IMR-90 (cell line): ENCODE measurements at regions not wholly inside any gene's neighbourhood (a gene's known extent, or its start where the extent isn't known, plus 50 kb on each side); places are given as distances from the start of the nearest gene placed in this dataset.

Source experiments
- ATAC-seq: fragments of 200-7000 bp; cut with Tn5 transposase; 2 replicates; pipeline ENCODE4 v1.9.1; 2020; ENCODE audit warnings: low read depth, mild to moderate bottlenecking, moderate library complexity
- BruUV-seq: library from RNA; stranded (reverse); fragments of 400-500 nt; replicated peaks from 2 replicates; lab custom pipeline; 2021; lab: Mats Ljungman, UMichigan
- CTCF ChIA-PET: fragments of 300-600 bp; formaldehyde crosslinking; extraction: SDS; loops from one replicate; lab custom pipeline; 2021; ENCODE audit warnings: antibody characterized with exemption; lab: Yijun Ruan, JAX
- POLR2A ChIA-PET: fragments of 300-600 bp; sonication (Branson Sonifier 250); formaldehyde crosslinking; loops from one replicate; lab custom pipeline; 2022; ENCODE audit warnings: antibody characterized with exemption; ENCODE audit not compliant: unreplicated experiment; lab: Charles Lee
- DNase-seq: peaks from one replicate; pipeline ENCODE4 v3.0.0; 2013
- H2AFZ ChIP-seq: replicated peaks from 2 replicates; pipeline ENCODE3; 2013; ENCODE audit warnings: low read length, mild to moderate bottlenecking; ENCODE audit not compliant: poor library complexity
- H2AK5ac ChIP-seq: 2 replicates; pipeline ENCODE4 v1.6.1; 2013; ENCODE audit warnings: low read depth, low read length, inconsistent platforms
- H2AK9ac ChIP-seq: replicated peaks from 2 replicates; pipeline ENCODE3; 2013; ENCODE audit warnings: mild to moderate bottlenecking, low read depth, low read length, moderate library complexity; ENCODE audit not compliant: poor library complexity
- H2BK120ac ChIP-seq: 2 replicates; pipeline ENCODE4 v1.6.1; 2013; ENCODE audit warnings: low read depth, low read length, inconsistent platforms
- H2BK15ac ChIP-seq: 3 replicates; pipeline ENCODE4 v1.6.1; 2013; ENCODE audit warnings: low read depth, low read length, inconsistent platforms
- H2BK20ac ChIP-seq: 2 replicates; pipeline ENCODE4 v1.6.1; 2013; ENCODE audit warnings: low read depth, mild to moderate bottlenecking, inconsistent platforms, low read length, moderate library complexity
- H2BK5ac ChIP-seq: 2 replicates; pipeline ENCODE4 v1.6.1; 2013; ENCODE audit warnings: mild to moderate bottlenecking, low read depth, low read length, inconsistent platforms; ENCODE audit not compliant: poor library complexity, severe bottlenecking
- H3K14ac ChIP-seq: replicated peaks from 2 replicates; pipeline ENCODE4 v1.6.1; 2013; ENCODE audit warnings: low read depth, low read length, inconsistent platforms
- H3K18ac ChIP-seq: 2 replicates; pipeline ENCODE4 v1.6.1; 2013; ENCODE audit warnings: low read depth, low read length, control low read depth
- H3K23ac ChIP-seq: 2 replicates; pipeline ENCODE4 v1.6.1; 2013; ENCODE audit warnings: low read depth, low read length, inconsistent platforms
- H3K27ac ChIP-seq: 2 replicates; pipeline ENCODE4 v1.5.1; 2013; ENCODE audit warnings: mild to moderate bottlenecking, control low read depth, low read length; ENCODE audit not compliant: insufficient read depth
- H3K27me3 ChIP-seq: 2 replicates; pipeline ENCODE4 v1.6.1; 2013; ENCODE audit warnings: low read length; ENCODE audit not compliant: control insufficient read depth, insufficient read depth
- H3K36me3 ChIP-seq: 2 replicates; pipeline ENCODE4 v1.6.1; 2013; ENCODE audit warnings: low read length, mixed read lengths; ENCODE audit not compliant: control insufficient read depth, insufficient read depth
- H3K4ac ChIP-seq: 2 replicates; pipeline ENCODE4 v1.6.1; 2013; ENCODE audit warnings: low read depth, low read length, inconsistent platforms
- H3K4me1 ChIP-seq: 2 replicates; pipeline ENCODE4 v1.6.1; 2013; ENCODE audit warnings: low read length, mixed read lengths; ENCODE audit not compliant: control insufficient read depth, insufficient read depth
- H3K4me2 ChIP-seq: 2 replicates; pipeline ENCODE4 v1.6.1; 2013; ENCODE audit warnings: low read depth, mild to moderate bottlenecking, control low read depth, low read length, moderate library complexity
- H3K4me3 ChIP-seq: 2 replicates; pipeline ENCODE4 v1.5.1; 2013; ENCODE audit warnings: low read depth, mild to moderate bottlenecking, control low read depth, low read length, moderate library complexity; ENCODE audit not compliant: insufficient read depth
- H3K56ac ChIP-seq: 2 replicates; pipeline ENCODE4 v1.6.1; 2013; ENCODE audit warnings: low read length, inconsistent platforms; ENCODE audit not compliant: insufficient read depth; ENCODE audit errors: extremely low read depth
- H3K79me1 ChIP-seq, 2 experiments: 2 replicates each; pipeline ENCODE4 v1.6.1; 2013; ENCODE audit warnings: low read length in 2 of 2, inconsistent platforms in 1 of 2, low read depth in 1 of 2
- H3K9ac ChIP-seq: 2 replicates; pipeline ENCODE4 v1.6.1; 2013; ENCODE audit warnings: low read depth, low read length, control low read depth
- H3K9me1 ChIP-seq: 2 replicates; pipeline ENCODE4 v1.6.1; 2013; ENCODE audit warnings: low read length, inconsistent platforms; ENCODE audit not compliant: insufficient read depth
- H3K9me3 ChIP-seq: 2 replicates; pipeline ENCODE4 v1.6.1; 2013; ENCODE audit warnings: low read length; ENCODE audit not compliant: control insufficient read depth, insufficient read depth
- H4K20me1 ChIP-seq: 2 replicates; pipeline ENCODE4 v1.6.1; 2013; ENCODE audit warnings: low read length, inconsistent platforms; ENCODE audit not compliant: insufficient read depth
- H4K5ac ChIP-seq: 2 replicates; pipeline ENCODE4 v1.6.1; 2013; ENCODE audit warnings: mild to moderate bottlenecking, low read depth, low read length, control low read depth
- H4K8ac ChIP-seq, 2 experiments: 2 replicates each; pipeline ENCODE4 v1.6.1; 2013; ENCODE audit warnings: low read depth in 2 of 2, low read length in 2 of 2, control low read depth in 1 of 2, inconsistent platforms in 1 of 2
- H4K91ac ChIP-seq: 2 replicates; pipeline ENCODE4 v1.6.1; 2013; ENCODE audit warnings: low read depth, low read length, inconsistent platforms; ENCODE audit not compliant: insufficient read depth
- FOS ChIP-seq: fragments of 150-350 bp; IDR thresholded peaks from 2 replicates; pipeline ENCODE4 v1.6.1; 2016; ENCODE audit warnings: low read depth, low read length
- WGBS, 2 experiments: methylation state at CpG; one replicate each; pipeline versions ENCODE4 v1.1.5 to v1.1.7; 2013; ENCODE audit warnings: missing lambda C conversion rate in 2 of 2; ENCODE audit not compliant: insufficient read length in 1 of 2; ENCODE audit errors: extremely low coverage in 2 of 2; 5-methylcytosine and 5-hydroxymethylcytosine counted together
- dilution Hi-C: fragments of 300-500 bp; cut with HindIII; formaldehyde crosslinking; loops from one replicate; pipeline ENCODE4 v1.14.3; 2018; ENCODE audit warnings: low sequenced_read_pairs; ENCODE audit not compliant: unreplicated experiment
- in situ Hi-C: fragments of 300-500 bp; cut with MboI; formaldehyde crosslinking; loops from 3 replicates; pipeline ENCODE4 v1.14.3; 2019; ENCODE audit warnings: low sequenced_read_pairs, inconsistent platforms, mixed read lengths
- intact Hi-C: fragments of 100-400 bp; cut with micrococcal nuclease; formaldehyde crosslinking; loops from 2 replicates; pipeline ENCODE4 v1.10.0; 2022

DNA sequence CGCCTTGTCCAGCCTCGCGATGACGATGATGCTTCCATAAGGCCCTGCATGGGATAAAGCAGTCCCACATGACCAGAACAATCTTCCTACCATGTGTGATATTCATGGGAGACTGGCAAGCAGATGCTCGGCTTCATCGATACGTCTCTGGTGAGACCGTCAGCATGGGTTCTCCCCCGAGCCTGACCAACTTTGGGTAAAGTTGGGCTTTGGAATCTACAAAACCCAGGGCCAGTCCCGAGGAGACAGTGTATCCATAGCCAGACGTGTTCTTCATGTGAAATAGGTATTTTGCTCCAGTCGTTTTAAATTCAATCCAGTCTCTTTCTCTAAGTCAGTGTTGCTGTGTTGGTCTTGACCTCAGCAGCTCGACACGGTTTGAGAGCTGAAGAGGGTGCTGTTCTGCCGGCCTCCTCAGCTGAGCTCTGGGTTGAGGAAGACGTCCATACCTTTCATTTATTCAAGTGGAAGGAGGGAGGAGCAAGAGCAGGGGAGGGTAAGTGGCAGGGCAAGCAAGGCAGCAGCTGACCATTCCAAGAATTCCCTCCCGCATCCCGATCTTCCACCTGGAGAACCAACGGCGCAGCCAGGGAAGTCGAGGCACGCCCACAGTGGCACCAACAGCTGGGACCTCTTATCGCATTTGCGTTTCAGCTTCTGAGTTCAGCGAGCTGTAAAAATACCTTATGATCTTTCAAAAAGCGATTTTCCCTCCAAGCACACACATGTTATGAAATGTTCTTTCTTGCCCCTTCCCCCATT, 64.0 kb upstream of the THBS2 start:
- Histone ChIP-seq H3K23ac (no peak overlapping the region), H3K4me1 (no peaks in the 10 kb centered on the region), H3K4me3 (no peak overlapping the region), H3K9ac (no peak overlapping the region), H2AFZ (peak overlapping the region; percentile 27), H4K5ac (no peak overlapping the region), H4K20me1 (no peaks in the 10 kb centered on the region), H2BK5ac (no peak overlapping the region), H2AK5ac (no peak overlapping the region), H3K56ac (no peak overlapping the region), H3K9me3 (no peaks in the 10 kb centered on the region), H3K79me1 (no peaks in the 10 kb centered on the region), H3K4ac (no peak overlapping the region), H2BK120ac (no peak overlapping the region), H3K27me3 (no peaks in the 10 kb centered on the region; the same call in 1 of the 2 replicates), H2BK20ac (no peak overlapping the region), H3K4me2 (no peak overlapping the region), H3K27ac (no peak overlapping the region), H3K9me1 (no peaks in the 10 kb centered on the region), H4K91ac (no peak overlapping the region), H3K14ac (no peak overlapping the region), H4K8ac (no peak overlapping the region), H3K18ac (no peak overlapping the region), H3K36me3 (no peaks in the 10 kb centered on the region), H2AK9ac (no peak overlapping the region), H2BK15ac (no peak overlapping the region)
- ChIA-PET POLR2A (no interaction called here), CTCF (no interaction called here)
- DNase-seq (no peak), ATAC-seq (no peak)
- in situ Hi-C loops (no loop called here), dilution Hi-C loops (no loop called here), intact Hi-C loops (no loop called here)
- BruUV-seq: no TSS peak
- no peak for TF ChIP-seq FOS
- 92% methylated on average over 8 of the region's 26 CpGs; no CpG with 5 or more reads in 1 of the 2 experiments for WGBS, 2 experiments
